ENCODE measurements at regions not wholly inside any gene's neighbourhood (a gene's known extent, or its start where the extent isn't known, plus 50 kb on each side); places are given as distances from the start of the nearest gene placed in this dataset.

DNA sequence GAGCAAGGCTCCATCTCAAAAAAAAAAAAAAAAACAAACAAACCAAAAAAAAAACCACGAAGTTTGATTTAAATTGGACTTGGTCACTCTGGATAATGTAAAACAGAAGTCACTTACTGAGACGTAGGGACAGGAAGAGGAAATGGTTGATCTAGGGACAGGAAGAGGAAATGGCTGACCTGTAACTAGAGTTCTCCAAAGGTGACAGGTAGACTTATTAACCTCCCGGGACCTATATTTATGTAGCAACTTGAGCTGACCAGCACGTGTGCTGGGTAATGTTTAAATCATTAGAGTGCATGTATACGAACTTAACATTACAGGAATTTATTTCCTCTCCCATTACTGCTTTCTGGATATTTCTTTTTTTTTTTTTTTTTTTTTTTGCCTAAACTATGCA is 81.5 kb upstream of the DHX40 start:
- Histone ChIP-seq H3K27ac (ENCODE audit: low read depth, low read length, poor library complexity, severe bottlenecking) (no peak overlapping the region), H3K9me2 (ENCODE audit: low read depth, low read length) (no peaks in the 10 kb centered on the region), H3K27me3 (ENCODE audit: insufficient read depth, low read length) (no peaks in the 10 kb centered on the region), H3K9me3 (ENCODE audit: low read length) (no peaks in the 10 kb centered on the region), H3K4me1 (ENCODE audit: insufficient read depth, low read length, severe bottlenecking) (peaks cover 6% of the 10 kb centered on the region), H3K9ac (ENCODE audit: low read length) (no peak overlapping the region), H2AFZ (ENCODE audit: low read length) (peak overlapping the region; percentile 96; the same call in 1 of the 2 replicates), H4K20me1 (ENCODE audit: insufficient read depth, low read length) (no peaks in the 10 kb centered on the region), H3K79me2 (ENCODE audit: insufficient read depth, low read length) (no peaks in the 10 kb centered on the region), H3F3A (ENCODE audit: insufficient read depth, low read length) (no peaks in the 10 kb centered on the region), H3K4me3 (ENCODE audit: low read depth, low read length, poor library complexity, severe bottlenecking) (peak overlapping the region; percentile 36), H3K4me2 (ENCODE audit: low read length) (peak overlapping the region; percentile 42), H3K36me3 (ENCODE audit: insufficient read depth, low read length) (no peaks in the 10 kb centered on the region)
- TF ChIP-seq, protein P1, sequence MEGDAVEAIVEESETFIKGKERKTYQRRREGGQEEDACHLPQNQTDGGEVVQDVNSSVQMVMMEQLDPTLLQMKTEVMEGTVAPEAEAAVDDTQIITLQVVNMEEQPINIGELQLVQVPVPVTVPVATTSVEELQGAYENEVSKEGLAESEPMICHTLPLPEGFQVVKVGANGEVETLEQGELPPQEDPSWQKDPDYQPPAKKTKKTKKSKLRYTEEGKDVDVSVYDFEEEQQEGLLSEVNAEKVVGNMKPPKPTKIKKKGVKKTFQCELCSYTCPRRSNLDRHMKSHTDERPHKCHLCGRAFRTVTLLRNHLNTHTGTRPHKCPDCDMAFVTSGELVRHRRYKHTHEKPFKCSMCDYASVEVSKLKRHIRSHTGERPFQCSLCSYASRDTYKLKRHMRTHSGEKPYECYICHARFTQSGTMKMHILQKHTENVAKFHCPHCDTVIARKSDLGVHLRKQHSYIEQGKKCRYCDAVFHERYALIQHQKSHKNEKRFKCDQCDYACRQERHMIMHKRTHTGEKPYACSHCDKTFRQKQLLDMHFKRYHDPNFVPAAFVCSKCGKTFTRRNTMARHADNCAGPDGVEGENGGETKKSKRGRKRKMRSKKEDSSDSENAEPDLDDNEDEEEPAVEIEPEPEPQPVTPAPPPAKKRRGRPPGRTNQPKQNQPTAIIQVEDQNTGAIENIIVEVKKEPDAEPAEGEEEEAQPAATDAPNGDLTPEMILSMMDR (IDR thresholded peaks at IDR 0.05; ENCODE audit: low read length) = no peak
- no peak for TF ChIP-seq EZH2 (IDR thresholded peaks at IDR 0.05; ENCODE audit: borderline replicate concordance, low read length)

DNA sequence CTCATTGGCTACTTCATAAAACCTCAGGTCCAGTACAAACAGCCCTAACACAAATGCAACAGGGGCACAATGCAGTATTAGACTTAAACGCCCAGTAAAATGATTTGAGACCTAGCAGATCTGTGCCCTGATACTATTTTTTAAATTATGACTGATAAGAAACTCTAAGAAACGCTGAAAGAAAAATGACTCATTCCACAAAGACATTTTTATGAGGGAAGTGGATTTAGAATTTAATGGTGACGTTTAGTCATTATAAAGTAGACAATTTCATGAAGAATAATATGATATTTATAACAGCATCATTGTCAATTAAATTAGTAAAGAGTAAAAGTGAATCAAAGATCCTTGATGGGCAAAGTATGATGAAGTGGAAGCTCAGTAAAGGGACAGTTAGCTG is 80.4 kb upstream of the DHX40 start:
- Histone ChIP-seq H4K20me1 (ENCODE audit: insufficient read depth, low read length) (no peaks in the 10 kb centered on the region), H3K27ac (ENCODE audit: low read depth, low read length, poor library complexity, severe bottlenecking) (no peak overlapping the region), H3K36me3 (ENCODE audit: insufficient read depth, low read length) (no peaks in the 10 kb centered on the region), H3K9me3 (ENCODE audit: low read length) (no peaks in the 10 kb centered on the region), H3K4me3 (ENCODE audit: low read depth, low read length, poor library complexity, severe bottlenecking) (no peak overlapping the region), H3K4me1 (ENCODE audit: insufficient read depth, low read length, severe bottlenecking) (peaks cover 6% of the 10 kb centered on the region), H3K9me2 (ENCODE audit: low read depth, low read length) (no peaks in the 10 kb centered on the region), H3F3A (ENCODE audit: insufficient read depth, low read length) (no peaks in the 10 kb centered on the region), H3K27me3 (ENCODE audit: insufficient read depth, low read length) (no peaks in the 10 kb centered on the region), H3K79me2 (ENCODE audit: insufficient read depth, low read length) (no peaks in the 10 kb centered on the region), H3K9ac (ENCODE audit: low read length) (no peak overlapping the region), H2AFZ (ENCODE audit: low read length) (no peak overlapping the region), H3K4me2 (ENCODE audit: low read length) (no peak overlapping the region)
- no peak for TF ChIP-seq EZH2 (IDR thresholded peaks at IDR 0.05; ENCODE audit: borderline replicate concordance, low read length)
- TF ChIP-seq, protein P1 (IDR thresholded peaks at IDR 0.05; ENCODE audit: low read length) = no peak

DNA sequence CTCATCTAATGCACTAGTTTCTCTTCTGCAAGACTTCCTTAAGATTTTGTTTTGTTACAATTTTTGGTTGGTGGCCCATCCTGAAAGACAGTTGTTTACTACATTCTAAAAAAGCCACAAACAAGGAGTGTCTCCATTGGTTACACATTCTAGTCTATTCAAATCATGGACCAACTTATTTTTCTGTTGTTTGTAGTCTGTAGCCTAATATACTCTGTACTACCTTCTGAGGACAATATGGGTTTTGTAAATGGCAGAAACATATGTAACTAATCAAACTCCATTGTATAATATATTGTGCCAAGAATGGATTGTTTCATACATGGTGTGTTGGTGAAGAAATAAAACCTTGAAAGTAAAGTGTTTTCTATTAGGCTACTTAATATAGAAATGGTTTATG is 79.5 kb upstream of the DHX40 start:
- Histone ChIP-seq H3K79me2 (ENCODE audit: insufficient read depth, low read length) (no peaks in the 10 kb centered on the region), H3K4me1 (ENCODE audit: insufficient read depth, low read length, severe bottlenecking) (peaks cover 6% of the 10 kb centered on the region), H3K36me3 (ENCODE audit: insufficient read depth, low read length) (no peaks in the 10 kb centered on the region), H3K9me3 (ENCODE audit: low read length) (no peaks in the 10 kb centered on the region), H3F3A (ENCODE audit: insufficient read depth, low read length) (no peaks in the 10 kb centered on the region), H3K4me3 (ENCODE audit: low read depth, low read length, poor library complexity, severe bottlenecking) (no peak overlapping the region), H3K27ac (ENCODE audit: low read depth, low read length, poor library complexity, severe bottlenecking) (no peak overlapping the region), H4K20me1 (ENCODE audit: insufficient read depth, low read length) (no peaks in the 10 kb centered on the region), H3K9ac (ENCODE audit: low read length) (no peak overlapping the region), H3K4me2 (ENCODE audit: low read length) (no peak overlapping the region), H2AFZ (ENCODE audit: low read length) (no peak overlapping the region), H3K27me3 (ENCODE audit: insufficient read depth, low read length) (no peaks in the 10 kb centered on the region), H3K9me2 (ENCODE audit: low read depth, low read length) (no peaks in the 10 kb centered on the region)
- TF ChIP-seq EZH2 (IDR thresholded peaks at IDR 0.05; ENCODE audit: borderline replicate concordance, low read length) = no peak
- TF ChIP-seq, protein P1 (IDR thresholded peaks at IDR 0.05; ENCODE audit: low read length) = no peak

Measured in OCI-LY1 (cell line).